Fibroblast of mammary gland (primary cell): ENCODE measurements at regions not wholly inside any gene's neighbourhood (a gene's known extent, or its start where the extent isn't known, plus 50 kb on each side); places are given as distances from the start of the nearest gene placed in this dataset.

Experiments
- DNase-seq: peaks from one replicate; pipeline ENCODE4 v3.0.0-alpha.2; 2010; ENCODE audit warnings: low read depth
- H3K4me3 ChIP-seq: 2 replicates; pipeline ENCODE4 v1.5.1; 2011; ENCODE audit warnings: low read depth, mild to moderate bottlenecking, low read length, moderate library complexity; ENCODE audit not compliant: control insufficient read depth
- CTCF ChIP-seq: conservative IDR thresholded peaks from 2 replicates; pipeline ENCODE4 v1.5.1; 2011; ENCODE audit warnings: low read depth, low read length, inconsistent platforms; ENCODE audit not compliant: control insufficient read depth, insufficient read depth

- no peak overlapping the region for H3K4me3 ChIP-seq
- DNase-seq, result no peak
- no peak for TF ChIP-seq CTCF
These were observed 101.5 kb upstream of the TMEM168 start for GRCh38 chr7:112891698-112892097.

GRCh38 chr7:112889834-112890438, 99.7 kb upstream of the TMEM168 start:
- H3K4me3 ChIP-seq, result no peak overlapping the region
- TF ChIP-seq CTCF, result no peak
- DNase-seq, result no peak

GRCh38 chr7:112889268-112889667, 99.1 kb upstream of the TMEM168 start:
- no peak overlapping the region for H3K4me3 ChIP-seq
- TF ChIP-seq CTCF, result no peak
- no peak for DNase-seq

- no peak for DNase-seq
- no peak overlapping the region for H3K4me3 ChIP-seq
- no peak for TF ChIP-seq CTCF
These were observed 98.6 kb upstream of the TMEM168 start for GRCh38 chr7:112888781-112889180.

- no peak for TF ChIP-seq CTCF
- no peak overlapping the region for H3K4me3 ChIP-seq
- DNase-seq, result no peak
These were observed 97.8 kb upstream of the TMEM168 start for GRCh38 chr7:112887976-112888375.

GRCh38 chr7:112887337-112887736, 97.1 kb upstream of the TMEM168 start:
- H3K4me3 ChIP-seq, result no peak overlapping the region
- DNase-seq, result no peak
- TF ChIP-seq CTCF, result no peak

- no peak for DNase-seq
- TF ChIP-seq CTCF, result no peak
These were observed 96.0 kb upstream of the TMEM168 start for GRCh38 chr7:112886208-112886607.

More at GRCh38 chr7:112886208-112886607, 96.0 kb upstream of the TMEM168 start:
- no peak overlapping the region for H3K4me3 ChIP-seq
